Breast epithelium (tissue), 3 donors: ENCODE measurements at regions not wholly inside any gene's neighbourhood (a gene's known extent, or its start where the extent isn't known, plus 50 kb on each side); places are given as distances from the start of the nearest gene placed in this dataset.

Source experiments
- POLR2AphosphoS5 ChIP-seq, 3 donors: sonication (generic); formaldehyde crosslinking; IDR thresholded peaks; one replicate each; pipeline ENCODE4 v1.6.1; 2017; ENCODE audit warnings: antibody characterized with exemption in 3 of 3
- TF ChIP-seq, protein P1 (sequence below), 3 donors: fragments of 450-650 bp; IDR thresholded peaks; one replicate each; pipeline ENCODE4 v1.5.1; 2016 to 2017; ENCODE audit warnings: antibody characterized with exemption in 3 of 3, mild to moderate bottlenecking in 3 of 3, moderate library complexity in 3 of 3

DNA sequence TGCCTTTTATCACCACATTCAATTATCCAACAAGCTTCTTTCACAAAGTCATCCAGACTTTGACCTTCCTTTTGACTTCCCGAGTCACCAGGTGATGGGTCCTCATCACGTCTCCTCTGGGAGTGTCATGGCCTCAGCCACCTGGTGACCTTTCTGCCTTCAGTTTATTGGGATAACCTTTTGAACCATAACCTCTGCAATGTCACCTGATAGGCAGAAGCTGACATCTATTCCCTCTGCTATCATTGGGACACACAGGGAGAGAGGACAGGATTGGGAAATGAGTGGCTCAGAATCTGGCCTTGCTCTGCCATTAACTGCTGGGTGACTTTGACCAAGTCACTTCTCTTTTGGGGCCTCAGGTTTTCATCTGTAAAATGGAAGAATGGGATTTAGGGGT lies 388.7 kb downstream of the NUAK1 start:
- no peak for TF ChIP-seq POLR2AphosphoS5 (IDR thresholded peaks at IDR 0.05)
- TF ChIP-seq, protein P1, sequence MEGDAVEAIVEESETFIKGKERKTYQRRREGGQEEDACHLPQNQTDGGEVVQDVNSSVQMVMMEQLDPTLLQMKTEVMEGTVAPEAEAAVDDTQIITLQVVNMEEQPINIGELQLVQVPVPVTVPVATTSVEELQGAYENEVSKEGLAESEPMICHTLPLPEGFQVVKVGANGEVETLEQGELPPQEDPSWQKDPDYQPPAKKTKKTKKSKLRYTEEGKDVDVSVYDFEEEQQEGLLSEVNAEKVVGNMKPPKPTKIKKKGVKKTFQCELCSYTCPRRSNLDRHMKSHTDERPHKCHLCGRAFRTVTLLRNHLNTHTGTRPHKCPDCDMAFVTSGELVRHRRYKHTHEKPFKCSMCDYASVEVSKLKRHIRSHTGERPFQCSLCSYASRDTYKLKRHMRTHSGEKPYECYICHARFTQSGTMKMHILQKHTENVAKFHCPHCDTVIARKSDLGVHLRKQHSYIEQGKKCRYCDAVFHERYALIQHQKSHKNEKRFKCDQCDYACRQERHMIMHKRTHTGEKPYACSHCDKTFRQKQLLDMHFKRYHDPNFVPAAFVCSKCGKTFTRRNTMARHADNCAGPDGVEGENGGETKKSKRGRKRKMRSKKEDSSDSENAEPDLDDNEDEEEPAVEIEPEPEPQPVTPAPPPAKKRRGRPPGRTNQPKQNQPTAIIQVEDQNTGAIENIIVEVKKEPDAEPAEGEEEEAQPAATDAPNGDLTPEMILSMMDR (IDR thresholded peaks at IDR 0.05), result no peak
